NB4 (cell line): ENCODE measurements at regions not wholly inside any gene's neighbourhood (a gene's known extent, or its start where the extent isn't known, plus 50 kb on each side); places are given as distances from the start of the nearest gene placed in this dataset.

Experiments
- DNase-seq: peaks from one replicate; pipeline ENCODE4 v3.0.0; 2010; ENCODE audit warnings: low read depth
- H3K4me3 ChIP-seq: one replicate; pipeline ENCODE4 v1.5.1; 2011; ENCODE audit warnings: mild to moderate bottlenecking, low read depth, low read length, moderate library complexity
- CTCF ChIP-seq: IDR thresholded peaks from one replicate; pipeline ENCODE4 v1.5.1; 2012; ENCODE audit warnings: low read depth, low read length
- MAX ChIP-seq: IDR thresholded peaks from 2 replicates; pipeline ENCODE4 v1.6.1; 2011; ENCODE audit warnings: low read depth, low read length
- MYC ChIP-seq: IDR thresholded peaks from 2 replicates; pipeline ENCODE4 v1.6.1; 2011; ENCODE audit warnings: low read depth, low read length
- POLR2A ChIP-seq: IDR thresholded peaks from 2 replicates; pipeline ENCODE4 v1.6.1; 2011; ENCODE audit warnings: mild to moderate bottlenecking; ENCODE audit not compliant: insufficient read length; ENCODE audit errors: extremely low read depth

- TF ChIP-seq MYC (no peak), MAX (no peak), POLR2A (no peak), CTCF (no peak)
- H3K4me3 ChIP-seq: no peak overlapping the region
- no peak for DNase-seq
These were observed 264.4 kb downstream of the SKAP2 start for GRCh38 chr7:26599982-26600381.

GRCh38 chr7:26600411-26600810 lies 264.0 kb downstream of the SKAP2 start:
- no peak for TF ChIP-seq POLR2A
- TF ChIP-seq MYC: no peak
- TF ChIP-seq CTCF: no peak
- no peak for TF ChIP-seq MAX
- DNase-seq: no peak

GRCh38 chr7:26603631-26604030 lies 260.8 kb downstream of the SKAP2 start:
- DNase-seq: no peak
- TF ChIP-seq MAX (no peak), POLR2A (no peak), MYC (no peak), CTCF (no peak)
- no peak overlapping the region for H3K4me3 ChIP-seq

More at GRCh38 chr7:26600411-26600810, 264.0 kb downstream of the SKAP2 start:
- no peak overlapping the region for H3K4me3 ChIP-seq

- no peak for DNase-seq
- H3K4me3 ChIP-seq: no peak overlapping the region
- TF ChIP-seq MAX: no peak
- TF ChIP-seq POLR2A: no peak
- TF ChIP-seq CTCF: no peak
- TF ChIP-seq MYC: no peak
These were observed 256.0 kb downstream of the SKAP2 start for GRCh38 chr7:26608402-26608801.

GRCh38 chr7:26609082-26609481 lies 255.3 kb downstream of the SKAP2 start:
- DNase-seq: no peak
- H3K4me3 ChIP-seq: no peak overlapping the region
- TF ChIP-seq POLR2A (no peak), MYC (no peak), CTCF (no peak), MAX (no peak)

- TF ChIP-seq MYC: no peak
- TF ChIP-seq MAX: no peak
- no peak for TF ChIP-seq CTCF
- no peak for TF ChIP-seq POLR2A
- DNase-seq: no peak
- no peak overlapping the region for H3K4me3 ChIP-seq
These were observed 254.9 kb downstream of the SKAP2 start for GRCh38 chr7:26609532-26609931.
